NCI-H146 treated with DMSO at 0.1 percent for 48 hours (cell line): ENCODE measurements at regions not wholly inside any gene's neighbourhood (a gene's known extent, or its start where the extent isn't known, plus 50 kb on each side); places are given as distances from the start of the nearest gene placed in this dataset.
"Not testable (repeated sequence)": the region's sequence is repeated elsewhere in the genome, so short reads cannot be mapped to it uniquely, and the experiment has no call there.

Source experiments
- DNase-seq: peaks from one replicate; lab custom pipeline; 2025; ENCODE audit not compliant: unreplicated experiment; lab: John Stamatoyannopoulos, UW

DNA sequence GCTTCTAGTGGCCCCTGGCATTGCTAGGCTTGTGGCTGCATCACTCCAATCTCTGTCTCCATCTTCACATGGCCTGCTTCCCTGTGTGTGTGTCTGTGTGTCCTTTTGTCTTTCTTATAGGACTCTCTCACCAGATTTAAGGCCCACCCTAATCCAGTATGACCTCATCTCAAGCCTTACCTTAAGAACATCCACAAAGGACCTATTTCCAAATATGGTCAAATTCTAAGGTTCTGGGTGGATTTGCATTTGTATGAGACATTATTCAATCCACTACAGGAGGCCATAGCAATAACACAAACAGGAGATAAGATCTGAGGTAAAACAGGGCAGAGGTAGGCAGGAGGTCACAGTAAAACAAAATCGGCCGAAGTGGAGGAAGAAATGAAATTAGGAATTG lies 375.9 kb downstream of the BTG1 start:
- no peak for DNase-seq

DNA sequence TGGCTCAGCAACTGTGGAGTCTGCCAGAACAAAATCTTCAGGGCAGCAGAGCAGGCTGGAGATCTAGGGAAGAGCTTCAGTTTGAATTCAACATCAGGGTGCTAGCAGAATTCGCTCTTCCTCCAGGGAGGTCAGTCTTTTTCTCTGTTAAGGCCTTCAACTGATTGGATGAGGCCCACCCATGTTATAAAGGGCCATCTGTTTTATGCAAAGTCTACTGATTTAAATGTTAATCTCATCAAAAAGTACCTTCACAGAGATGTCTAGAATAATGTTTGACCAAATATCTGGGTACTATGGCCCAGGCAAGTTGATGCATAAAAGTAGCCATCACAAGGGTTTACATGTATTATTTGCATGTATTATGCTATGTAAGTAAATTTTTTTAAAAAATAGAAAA lies 378.4 kb downstream of the BTG1 start:
- no peak for DNase-seq

DNA sequence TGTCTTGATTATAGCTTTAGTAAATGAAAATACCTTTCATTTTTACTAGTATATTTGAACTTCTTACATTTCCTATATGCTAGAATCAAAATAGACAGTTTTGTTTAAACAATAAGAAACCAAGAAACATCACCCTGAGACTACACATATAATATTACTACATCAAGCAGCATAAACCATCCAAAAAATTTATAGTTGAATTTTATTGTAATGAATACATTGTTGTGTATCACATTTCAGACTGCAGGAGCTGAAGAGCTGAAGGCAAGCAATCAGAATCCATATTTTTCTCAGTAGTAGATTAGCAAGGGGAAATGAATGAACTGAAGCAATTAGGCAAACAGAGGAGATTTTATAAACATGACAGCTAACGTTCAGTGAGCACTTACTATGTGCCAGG lies 379.2 kb downstream of the BTG1 start:
- no peak for DNase-seq

DNA sequence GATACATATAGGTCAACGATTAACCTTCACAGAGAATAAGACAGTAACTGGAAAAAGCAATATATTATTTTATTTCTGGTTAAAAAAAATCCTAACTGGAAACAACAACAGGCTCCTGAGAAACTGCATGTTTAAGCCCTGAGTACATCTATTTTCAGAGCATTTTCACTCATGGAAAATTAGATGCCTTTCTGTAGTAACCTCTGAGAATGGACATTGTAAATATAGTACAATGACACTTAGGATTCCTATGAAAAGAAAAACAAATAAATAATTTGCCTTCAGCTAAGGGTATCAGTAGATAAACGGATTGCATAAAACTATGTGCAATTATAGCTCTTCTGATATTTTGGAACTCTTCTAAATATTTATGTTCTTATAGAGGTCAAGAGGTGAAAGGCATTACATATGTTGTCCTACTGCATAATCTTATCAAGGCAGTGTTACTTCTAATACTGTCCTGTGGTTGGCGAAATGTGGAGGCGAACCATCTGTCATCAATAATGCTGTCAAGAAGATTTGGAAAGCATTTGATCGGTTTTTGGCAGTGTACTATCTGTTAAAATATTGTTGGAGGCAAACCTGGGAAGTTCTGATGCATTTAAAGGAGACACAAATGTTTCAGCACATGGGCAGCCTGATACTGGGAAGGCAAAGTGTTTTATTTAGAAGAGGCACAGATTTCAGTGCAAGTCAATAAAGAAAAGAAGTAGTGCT lies 381.8 kb downstream of the BTG1 start:
- DNase-seq: no peak

DNA sequence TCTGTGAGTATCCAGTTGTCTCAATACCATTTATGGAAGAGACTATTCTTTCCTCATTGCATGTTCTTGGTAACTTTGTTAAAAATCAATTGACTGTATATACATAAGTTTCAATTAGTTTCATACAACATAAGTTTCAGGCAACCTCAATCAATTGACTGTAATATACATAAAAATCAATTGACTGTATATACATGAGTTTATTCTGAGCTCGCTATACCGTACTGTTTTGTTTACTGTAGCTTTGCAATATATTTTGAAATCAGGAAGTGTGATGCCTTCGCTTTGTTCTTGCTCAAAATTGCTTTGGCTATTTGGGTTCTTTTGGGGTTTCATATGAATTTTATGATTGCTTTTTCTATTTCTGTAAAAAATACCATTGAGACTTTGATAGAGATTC lies 392.0 kb downstream of the BTG1 start:
- no peak for DNase-seq

DNA sequence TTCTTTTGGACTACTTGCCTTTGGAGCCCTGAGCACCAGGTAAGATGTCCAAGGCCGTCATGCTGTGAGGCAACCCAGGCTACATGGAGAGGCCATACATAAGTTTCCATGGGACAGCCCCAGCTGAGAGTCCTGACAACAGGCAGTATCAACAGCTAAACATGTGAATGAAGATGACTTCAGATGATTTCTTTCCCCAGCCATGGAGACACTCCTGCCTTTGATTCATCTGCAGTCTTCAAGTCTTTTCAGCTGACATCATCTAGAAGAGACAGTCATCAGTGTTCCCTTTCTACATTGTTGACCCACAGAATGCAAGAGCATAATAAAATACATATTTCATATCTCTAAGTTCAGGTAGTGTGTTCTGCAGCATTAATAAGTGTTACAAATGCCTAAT lies 398.7 kb downstream of the BTG1 start:
- no peak for DNase-seq

DNA sequence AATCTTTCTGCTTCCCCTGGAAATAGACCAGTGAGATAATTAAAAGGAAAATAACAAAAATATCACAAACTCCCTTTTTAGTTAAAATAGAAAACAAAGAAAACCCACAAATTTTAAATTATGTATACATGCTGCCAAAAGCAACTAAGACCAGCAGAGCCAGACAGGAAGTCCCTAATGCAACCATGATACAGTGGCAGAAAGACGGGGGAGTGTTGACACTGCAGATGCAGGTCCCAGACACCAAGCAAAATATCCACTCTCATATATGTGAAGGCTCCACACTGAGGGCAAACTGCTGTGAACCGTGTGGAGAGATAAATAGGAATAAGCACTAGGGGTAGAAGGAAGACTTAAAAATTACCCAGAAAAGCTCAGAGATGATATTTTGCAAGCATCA lies 401.0 kb downstream of the BTG1 start:
- no peak for DNase-seq

DNA sequence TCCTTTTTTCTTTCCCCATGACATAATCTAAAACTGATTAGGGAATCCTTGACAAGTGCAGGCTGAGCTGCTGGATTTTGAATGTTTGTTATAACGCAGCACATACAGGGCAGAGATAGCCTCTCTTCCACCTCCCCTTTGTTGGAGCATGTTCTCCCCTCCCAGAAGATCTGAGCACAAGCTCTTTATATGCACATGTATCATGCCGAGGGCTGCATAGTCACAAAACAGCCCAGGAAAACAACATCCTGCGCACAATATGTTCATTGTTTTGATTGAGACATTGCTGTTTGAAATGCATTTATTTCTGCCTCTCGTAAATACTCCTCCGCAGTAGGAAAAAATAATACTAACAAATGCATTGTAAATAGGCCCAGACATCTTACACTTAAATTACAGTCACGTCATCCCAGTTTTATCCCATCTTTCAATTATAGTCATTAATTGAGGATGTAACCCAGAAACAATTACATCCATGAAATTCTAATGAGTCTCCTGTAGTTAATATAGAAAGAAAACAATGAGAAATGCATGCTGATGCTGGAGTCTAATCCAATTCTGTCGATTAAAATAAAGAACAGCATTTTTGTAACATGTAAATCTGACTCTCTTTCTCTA lies 401.8 kb downstream of the BTG1 start:
- no peak for DNase-seq

DNA sequence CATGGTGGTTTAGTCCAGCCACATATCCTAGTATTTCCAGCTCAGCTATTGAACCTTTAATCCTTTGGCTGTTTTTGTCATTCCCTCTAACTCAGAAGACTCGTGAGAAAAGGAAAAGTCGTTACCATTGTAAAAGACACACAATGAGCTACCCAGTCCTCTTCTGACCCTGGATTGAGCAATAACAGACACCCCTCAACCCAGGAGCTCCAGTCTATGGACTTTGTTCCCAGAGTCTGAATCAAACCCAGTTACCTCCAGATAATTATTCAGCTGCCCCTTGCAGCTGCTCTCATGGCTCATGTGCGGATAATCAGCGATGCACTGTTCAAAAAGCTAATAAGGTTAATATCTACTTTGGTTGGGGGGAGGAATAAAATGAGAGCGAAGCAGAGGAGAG lies 402.4 kb downstream of the BTG1 start:
- DNase-seq: no peak

DNA sequence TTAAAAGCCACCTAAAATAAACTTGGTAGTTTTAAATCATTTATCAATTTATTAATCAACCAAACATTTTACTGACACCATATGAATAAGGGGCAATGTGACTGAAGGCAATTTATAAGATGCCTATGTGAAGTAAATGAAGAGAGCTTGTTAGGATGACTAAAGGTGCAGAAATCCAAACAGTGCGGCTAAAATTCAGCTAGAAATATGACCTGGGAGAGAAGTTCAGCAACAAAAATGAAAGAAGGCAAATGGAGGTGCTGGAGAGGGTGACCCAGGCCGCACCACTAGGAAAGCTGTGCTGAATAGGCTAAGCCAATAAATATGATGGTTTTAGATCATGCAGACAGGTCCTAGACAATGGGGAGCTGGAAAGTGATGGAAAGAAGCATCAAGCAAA lies 403.7 kb downstream of the BTG1 start:
- DNase-seq: no peak

DNA sequence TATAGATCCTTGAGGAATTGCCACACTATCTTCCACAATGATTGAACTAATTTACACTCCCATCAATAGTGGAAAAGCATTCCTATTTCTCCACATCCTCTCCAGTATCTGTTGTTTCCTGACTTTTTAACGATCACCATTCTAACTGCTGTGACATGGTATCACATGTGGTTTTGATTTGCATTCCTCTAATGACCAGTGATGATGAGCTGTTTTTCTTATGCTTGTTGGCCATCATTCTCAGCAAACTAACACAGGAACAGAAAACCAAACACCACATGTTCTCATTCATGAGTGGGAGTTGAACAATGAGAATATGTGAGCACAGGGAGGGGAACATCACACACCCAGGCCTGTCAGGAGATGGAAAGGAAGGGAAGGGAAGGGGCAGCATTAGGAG lies 411.8 kb downstream of the BTG1 start:
- not testable (repeated sequence) for DNase-seq

DNA sequence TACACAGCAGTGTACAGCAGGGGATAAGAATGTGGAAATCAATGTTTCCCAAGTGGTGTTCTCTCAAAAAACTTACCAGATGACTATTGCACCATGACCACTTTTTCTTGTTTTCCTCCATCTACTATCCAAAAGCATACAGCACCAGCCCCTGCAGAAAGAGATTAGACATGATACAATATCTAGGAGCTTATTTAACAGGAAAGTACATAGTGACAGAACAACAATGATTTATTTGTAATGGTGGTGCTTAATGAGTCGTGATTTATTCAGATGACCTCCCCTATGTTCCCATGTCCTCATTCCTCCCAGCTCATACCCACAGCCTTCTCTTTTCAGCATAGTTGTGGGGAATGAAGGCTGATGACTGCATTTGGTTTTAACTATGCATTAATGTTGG lies 413.6 kb downstream of the BTG1 start:
- DNase-seq: no peak

DNA sequence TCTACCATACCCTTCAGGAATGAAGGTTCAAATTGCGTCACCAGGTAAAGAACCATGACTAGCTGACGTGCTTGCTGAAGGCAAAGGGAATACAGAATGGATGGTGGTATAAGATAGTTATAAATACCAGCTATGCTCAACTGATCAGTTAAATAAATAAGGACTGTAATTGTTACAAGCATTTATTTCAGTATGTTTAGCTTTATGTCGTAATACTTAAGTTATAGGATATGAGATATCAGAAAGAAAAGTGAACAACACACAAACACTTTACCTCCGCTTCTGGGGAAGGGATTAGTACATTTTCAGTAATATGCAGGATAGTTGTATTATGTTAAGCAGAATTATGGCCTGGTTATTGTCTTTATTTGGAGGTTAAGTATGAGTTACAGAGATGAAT lies 416.1 kb downstream of the BTG1 start:
- no peak for DNase-seq

DNA sequence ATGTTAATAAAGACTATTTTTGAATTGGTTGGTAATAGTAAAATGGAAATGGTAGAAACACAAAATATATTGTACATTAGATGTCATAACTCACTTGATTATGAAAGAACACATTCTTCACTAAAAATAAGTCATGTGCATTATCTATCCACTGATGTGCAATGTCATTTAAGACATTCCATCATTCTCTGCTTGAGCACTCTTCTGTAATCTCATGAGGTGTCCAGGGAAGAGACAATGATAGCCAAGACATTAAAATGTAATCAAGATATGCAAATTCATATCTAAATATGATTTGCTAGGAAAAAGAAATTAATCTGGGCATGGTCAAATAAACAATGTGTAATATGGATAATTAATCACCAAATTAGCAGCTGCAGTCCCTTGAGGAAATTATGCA lies 422.5 kb downstream of the BTG1 start:
- no peak for DNase-seq

DNA sequence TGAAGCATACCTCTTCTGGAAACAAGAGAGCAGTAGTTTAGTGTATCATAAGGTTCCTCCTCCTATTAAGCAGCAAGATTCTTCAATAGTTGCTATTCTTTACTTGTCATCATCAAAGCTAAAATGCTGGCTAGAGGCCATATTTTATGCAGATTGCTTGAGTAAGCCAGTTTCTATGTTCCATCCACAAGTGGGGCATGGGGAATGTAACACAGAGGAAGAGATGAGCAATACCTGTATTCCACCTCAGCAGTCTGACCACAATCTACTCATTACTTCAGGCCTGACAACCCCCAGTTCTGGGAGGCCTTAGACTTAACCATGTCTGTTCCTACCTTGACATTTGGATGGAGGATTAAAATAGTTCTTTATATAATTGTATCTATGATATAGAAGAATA lies 423.6 kb downstream of the BTG1 start:
- DNase-seq: no peak

DNA sequence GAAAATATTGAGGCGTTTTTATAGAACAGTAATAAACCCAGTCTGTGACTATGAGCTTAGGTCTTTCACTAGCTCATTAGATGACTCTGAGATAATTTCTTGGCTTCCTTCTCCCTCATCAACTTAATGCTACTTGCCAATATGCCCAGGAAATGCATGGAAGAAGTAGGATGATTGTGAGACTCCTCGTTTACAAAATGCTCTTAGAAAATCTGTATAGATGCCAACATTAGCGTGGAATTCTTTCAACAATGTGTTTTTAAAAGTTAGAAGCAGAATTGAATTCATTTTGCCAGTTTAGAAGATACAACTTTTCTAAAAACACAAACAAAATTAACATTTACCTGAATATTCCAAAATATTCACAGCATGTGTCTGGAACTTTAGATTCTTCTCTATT lies 424.6 kb downstream of the BTG1 start:
- DNase-seq: no peak

DNA sequence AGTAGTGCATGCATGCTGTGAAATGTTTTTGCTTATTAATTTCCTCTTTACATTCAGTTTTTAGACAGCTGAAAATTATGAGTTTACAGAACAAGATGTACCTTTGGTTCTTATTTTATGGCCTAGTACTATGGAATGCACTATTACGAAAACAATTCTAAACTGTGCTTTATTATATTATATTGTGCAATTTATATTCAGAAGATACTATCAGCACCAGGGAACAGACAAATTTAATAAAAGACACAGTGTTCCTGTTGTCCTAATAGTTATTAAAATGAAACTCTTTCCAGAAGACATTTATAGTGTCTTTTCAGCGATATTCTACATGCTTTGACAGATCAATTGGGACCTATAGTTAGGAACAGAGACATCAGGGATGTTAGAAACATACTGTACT lies 427.3 kb downstream of the BTG1 start:
- no peak for DNase-seq

DNA sequence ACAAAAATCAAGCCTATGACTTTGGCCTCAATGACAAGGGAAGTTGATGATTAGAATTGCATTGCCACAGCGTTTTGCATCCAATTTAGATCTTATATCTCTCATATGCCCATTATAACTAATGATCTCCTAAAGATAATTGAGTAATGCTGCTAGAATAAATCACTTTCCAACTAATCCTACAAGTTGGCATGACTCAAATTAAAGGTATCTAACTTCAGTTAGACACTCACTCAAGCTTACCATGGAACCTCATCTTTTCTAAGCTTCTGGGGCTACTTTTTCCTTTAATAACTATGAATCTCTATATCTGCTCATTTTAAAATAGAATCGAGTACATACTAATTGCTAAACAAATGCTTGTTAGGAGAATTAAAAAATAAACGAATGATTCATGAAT lies 427.8 kb downstream of the BTG1 start:
- DNase-seq: no peak

DNA sequence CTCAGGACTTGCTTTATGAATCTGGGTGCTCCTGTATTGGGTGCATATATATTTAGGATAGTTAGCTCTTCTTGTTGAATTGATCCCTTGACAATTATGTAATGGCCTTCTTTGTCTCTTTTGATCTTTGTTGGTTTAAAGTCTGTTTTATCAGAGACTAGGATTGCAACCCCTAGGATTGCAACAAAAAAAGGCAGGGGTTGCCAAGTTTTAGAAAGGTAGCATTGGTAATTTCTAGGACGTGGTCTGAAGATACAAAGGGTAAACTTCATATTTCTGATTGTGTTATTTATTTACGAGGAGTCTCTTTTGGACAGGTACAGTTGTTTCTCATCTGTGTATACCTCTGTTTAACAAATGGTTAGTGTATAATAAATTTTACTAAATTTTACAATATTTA lies 433.7 kb downstream of the BTG1 start:
- DNase-seq: not testable (repeated sequence)

DNA sequence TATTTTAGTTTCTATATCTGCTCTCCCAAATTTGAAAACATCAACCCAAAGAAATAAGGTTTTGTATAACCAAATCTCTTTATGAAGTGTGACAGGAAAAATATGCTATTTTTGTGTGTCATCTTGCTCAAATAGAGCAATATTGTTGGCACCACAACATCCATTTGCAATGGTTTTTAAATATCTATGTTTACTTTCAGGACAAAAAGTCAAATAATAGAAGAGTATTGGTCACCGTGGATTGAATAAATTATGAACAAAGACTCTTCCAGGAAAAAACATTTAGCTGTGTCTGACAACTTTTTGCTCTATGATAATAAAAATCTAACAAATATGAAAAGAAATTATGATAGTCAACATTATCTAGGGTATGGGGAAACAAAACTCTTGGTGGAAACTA lies 439.2 kb downstream of the BTG1 start:
- no peak for DNase-seq

DNA sequence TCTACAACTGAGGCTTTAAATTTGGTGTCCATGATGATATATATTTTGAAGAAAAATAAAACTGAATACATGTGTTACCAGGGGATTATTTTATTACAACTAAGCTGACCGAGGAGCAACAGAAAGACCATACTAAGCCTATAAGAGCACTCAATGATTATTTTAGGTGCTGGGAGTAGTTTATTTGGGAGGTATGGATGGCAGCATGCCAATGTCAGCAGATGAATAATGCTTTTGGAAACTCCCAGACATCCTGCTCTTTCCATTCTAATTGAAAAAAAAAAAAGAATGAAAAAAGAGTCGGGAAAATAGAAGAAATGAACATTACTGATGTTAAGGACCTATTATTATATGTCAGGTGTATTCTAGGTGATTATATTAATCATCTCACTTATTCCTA lies 441.2 kb downstream of the BTG1 start:
- DNase-seq: peak; percentile 3

DNA sequence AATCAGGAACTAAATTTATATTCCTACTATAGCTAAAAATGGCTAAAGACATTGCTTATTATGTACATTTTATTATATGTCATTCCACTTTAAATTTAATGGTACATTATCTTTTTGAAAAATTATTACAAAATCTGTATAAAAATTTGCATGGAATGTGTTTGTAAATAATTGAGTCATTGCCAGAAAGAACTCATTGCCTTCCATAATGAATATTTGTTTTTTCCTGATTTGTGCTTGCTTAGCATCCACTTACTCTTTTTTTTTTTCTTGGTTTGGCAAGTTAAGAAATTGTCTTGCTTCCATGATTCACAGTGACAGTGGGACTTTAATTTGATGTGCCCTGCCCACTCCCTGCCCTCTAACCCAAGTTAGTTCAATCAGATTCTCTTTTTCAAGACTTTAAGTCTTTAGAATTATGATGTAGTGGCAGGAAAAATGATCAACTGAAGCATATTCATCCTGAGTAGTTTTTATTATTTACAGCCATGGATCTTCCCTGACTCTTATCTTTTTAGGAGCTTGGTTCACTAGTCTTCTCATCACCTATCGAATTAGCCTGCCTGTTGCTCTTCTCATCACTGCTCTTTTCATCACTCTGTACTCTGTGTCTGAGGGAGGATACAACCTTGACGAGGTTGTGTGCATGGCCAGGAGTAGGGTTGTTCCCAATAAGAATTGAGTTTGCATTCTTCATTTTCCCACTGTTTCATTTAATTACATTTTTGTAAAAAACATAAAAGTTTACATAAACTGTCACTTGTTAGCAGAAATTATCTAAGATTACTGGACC lies 442.0 kb downstream of the BTG1 start:
- DNase-seq: no peak
